Kidney glomerular epithelial cell (primary cell): ENCODE measurements at regions not wholly inside any gene's neighbourhood (a gene's known extent, or its start where the extent isn't known, plus 50 kb on each side); places are given as distances from the start of the nearest gene placed in this dataset.
"Not testable (repeated sequence)": the region's sequence is repeated elsewhere in the genome, so short reads cannot be mapped to it uniquely, and the experiment has no call there.

Experiments used
- DNase-seq: peaks from one replicate; lab custom pipeline; 2025; lab: John Stamatoyannopoulos, UW

- DNase-seq = no peak
Measured at GRCh38 chr10:81109200-81109752, 571.6 kb downstream of the SH2D4B start.

- DNase-seq = peak; percentile 47
Measured at GRCh38 chr10:81116201-81116600, 578.5 kb downstream of the SH2D4B start.

- DNase-seq = no peak
Measured at GRCh38 chr10:81116990-81117389, 579.3 kb downstream of the SH2D4B start.

GRCh38 chr10:81127931-81128330 lies 590.2 kb downstream of the SH2D4B start:
- DNase-seq = peak; percentile 72

- DNase-seq = no peak
Measured at GRCh38 chr10:81130014-81130413, 592.3 kb downstream of the SH2D4B start.

GRCh38 chr10:81135851-81136250 lies 598.1 kb downstream of the SH2D4B start:
- no peak for DNase-seq

- no peak for DNase-seq
Measured at GRCh38 chr10:81136261-81136660, 598.6 kb downstream of the SH2D4B start.

- no peak for DNase-seq
Measured at GRCh38 chr10:81145975-81146374, 608.3 kb downstream of the SH2D4B start.

- no peak for DNase-seq
Measured at GRCh38 chr10:81146436-81146835, 608.7 kb downstream of the SH2D4B start.

- DNase-seq = no peak
Measured at GRCh38 chr10:81152656-81153055, 615.0 kb downstream of the SH2D4B start.

GRCh38 chr10:81157681-81158080 lies 620.0 kb downstream of the SH2D4B start:
- DNase-seq = no peak

- DNase-seq = no peak
Measured at GRCh38 chr10:81177651-81178244, 640.0 kb downstream of the SH2D4B start.

GRCh38 chr10:81179324-81179723 lies 641.6 kb downstream of the SH2D4B start:
- DNase-seq = no peak

GRCh38 chr10:81179805-81180452 lies 642.2 kb downstream of the SH2D4B start:
- peak; percentile 12 for DNase-seq

- DNase-seq = no peak
Measured at GRCh38 chr10:81182296-81182695, 644.6 kb downstream of the SH2D4B start.

GRCh38 chr10:81192221-81192788 lies 654.6 kb downstream of the SH2D4B start:
- DNase-seq = no peak

- no peak for DNase-seq
Measured at GRCh38 chr10:81200801-81201200, 663.1 kb downstream of the SH2D4B start.

GRCh38 chr10:81207359-81207758 lies 667.6 kb upstream of the NRG3 start:
- not testable (repeated sequence) for DNase-seq

GRCh38 chr10:81213370-81213769 lies 661.6 kb upstream of the NRG3 start:
- DNase-seq = no peak

GRCh38 chr10:81215498-81215897 lies 659.5 kb upstream of the NRG3 start:
- no peak for DNase-seq

GRCh38 chr10:81216949-81217348 lies 658.0 kb upstream of the NRG3 start:
- DNase-seq = no peak

- no peak for DNase-seq
Measured at GRCh38 chr10:81218307-81218706, 656.7 kb upstream of the NRG3 start.

- no peak for DNase-seq
Measured at GRCh38 chr10:81219758-81220157, 655.2 kb upstream of the NRG3 start.
